Tibial nerve (tissue), 4 donors: ENCODE measurements at regions not wholly inside any gene's neighbourhood (a gene's known extent, or its start where the extent isn't known, plus 50 kb on each side); places are given as distances from the start of the nearest gene placed in this dataset.

Experiments used
- DNase-seq, 2 donors: peaks; one replicate each; pipeline ENCODE4 v3.0.0-alpha.2; 2019; ENCODE audit warnings: low spot score in 2 of 2
- H3K27ac ChIP-seq, 4 donors: fragments of 200-600 bp; sonication (generic) in 3 of 4; one replicate each; pipeline ENCODE4 v1.5.1; 2017 to 2019; ENCODE audit warnings: mild to moderate bottlenecking in 1 of 4
- H3K27me3 ChIP-seq, 2 donors: fragments of 200-600 bp; sonication (generic) in 1 of 2; one replicate each; pipeline versions ENCODE4 v1.5.1 to v1.6.0; 2017 to 2019
- H3K36me3 ChIP-seq, 3 donors: fragments of 200-600 bp; sonication (generic); one replicate each; pipeline ENCODE4 v1.5.1; 2018 to 2019
- H3K4me1 ChIP-seq, 4 donors: fragments of 200-600 bp; sonication (generic) in 3 of 4; one replicate each; pipeline ENCODE4 v1.5.1; 2017 to 2019
- H3K4me3 ChIP-seq, 4 donors: fragments of 200-600 bp; sonication (generic) in 3 of 4; one replicate each; pipeline ENCODE4 v1.5.1; 2017 to 2019; ENCODE audit warnings: mild to moderate bottlenecking in 1 of 4, moderate library complexity in 1 of 4
- H3K9me3 ChIP-seq, 4 donors: fragments of 200-600 bp; sonication (generic) in 3 of 4; one replicate each; pipeline ENCODE4 v1.5.1; 2017 to 2019
- CTCF ChIP-seq, 5 experiments: fragments of 200-600 bp in 3 of 5; fragments of 450-650 bp in 2 of 5; sonication (generic) in 3 of 5; IDR thresholded peaks; one replicate each; pipeline ENCODE4 v1.5.1; 2016 to 2019; ENCODE audit warnings: antibody characterized with exemption in 5 of 5, mild to moderate bottlenecking in 3 of 5, moderate library complexity in 2 of 5
- EP300 ChIP-seq, 2 donors: sonication (generic); formaldehyde crosslinking; IDR thresholded peaks; one replicate each; pipeline ENCODE4 v1.6.1; 2017; ENCODE audit warnings: antibody characterized with exemption in 2 of 2, mild to moderate bottlenecking in 1 of 2
- POLR2A ChIP-seq, 2 donors: fragments of 450-650 bp; IDR thresholded peaks; one replicate each; pipeline ENCODE4 v1.6.1; 2017; ENCODE audit warnings: antibody characterized with exemption in 2 of 2, mild to moderate bottlenecking in 2 of 2, moderate library complexity in 2 of 2
- WGBS, 2 donors: methylation state at CpG; one replicate each; pipeline ENCODE4 v1.1.5; 2018; 5-methylcytosine and 5-hydroxymethylcytosine counted together

DNA sequence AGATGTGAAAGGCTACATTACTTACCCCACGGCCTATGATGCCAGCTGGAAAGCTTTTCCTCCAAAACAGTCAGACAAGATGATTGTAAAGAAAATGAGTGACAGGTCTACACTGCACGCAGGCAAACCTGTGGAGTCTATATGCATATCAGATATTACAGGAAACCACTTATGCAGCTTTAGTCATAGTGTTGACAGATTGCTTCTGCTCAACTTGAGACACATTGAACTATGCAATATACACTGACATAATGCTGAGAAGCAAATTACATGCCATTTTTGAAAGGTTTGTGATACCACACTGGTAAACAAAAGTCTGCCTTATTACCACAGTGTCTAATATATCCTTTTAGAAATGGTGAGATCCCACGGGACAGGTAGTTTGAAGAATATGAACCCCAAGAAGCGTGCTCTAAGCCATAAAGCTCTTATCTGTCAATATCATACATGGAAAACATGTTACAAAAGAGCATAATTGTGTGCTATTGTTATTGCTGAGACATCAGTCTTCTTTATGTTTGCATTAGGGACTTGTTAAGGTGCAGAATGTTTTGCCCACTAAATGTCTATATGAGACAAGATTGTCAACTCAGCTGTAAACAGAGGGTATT lies 1835.8 kb upstream of the TENM3 start:
- H3K27ac ChIP-seq = no peak overlapping the region
- 85 to 87% methylated on average over 4 of the region's 4 CpGs for WGBS, 2 donors
- no peaks in the 10 kb centered on the region for H3K36me3 ChIP-seq
- DNase-seq = no peak
- no peaks in the 10 kb centered on the region for H3K4me1 ChIP-seq
- H3K4me3 ChIP-seq = no peak overlapping the region
- H3K9me3 ChIP-seq = peaks cover 0 to 4% (median 0%) of the 10 kb centered on the region in 4 donors
- H3K27me3 ChIP-seq = no peaks in the 10 kb centered on the region
- TF ChIP-seq EP300 (IDR thresholded peaks at IDR 0.05) (no peak), CTCF (IDR thresholded peaks at IDR 0.05) (no peak), POLR2A (IDR thresholded peaks at IDR 0.05) (no peak)

DNA sequence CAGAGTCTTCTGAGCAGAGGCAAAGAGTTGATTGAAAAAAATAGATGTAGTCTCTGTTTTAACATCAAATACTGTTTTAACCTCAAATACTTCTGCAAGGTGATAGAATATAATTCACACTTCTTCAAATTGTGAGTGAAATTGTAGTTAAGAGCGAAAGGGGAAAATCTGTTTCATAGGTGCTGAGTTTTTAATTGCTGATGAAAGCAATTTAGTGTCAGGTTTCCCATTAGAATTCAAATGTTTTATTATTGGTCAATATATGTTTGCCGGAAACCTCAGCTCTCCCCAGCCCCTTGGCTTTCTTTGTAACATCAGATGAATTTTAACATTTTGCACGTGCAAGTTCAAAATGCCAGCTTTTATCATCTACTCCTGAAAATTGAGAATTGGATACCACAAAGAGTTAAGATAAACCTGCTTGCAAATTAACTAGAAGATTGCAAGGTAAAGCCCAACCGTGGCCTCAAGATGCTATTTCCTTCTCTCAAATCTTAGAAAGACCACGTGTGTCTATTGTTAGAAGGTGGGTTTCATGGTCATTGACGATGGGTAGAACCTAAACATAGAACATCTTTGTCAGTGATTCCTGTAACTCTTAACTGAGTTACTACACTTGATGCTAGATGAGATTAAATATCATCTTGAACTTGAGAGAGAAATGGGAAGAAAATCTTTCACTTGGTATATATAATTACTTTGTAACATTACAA lies 1824.2 kb upstream of the TENM3 start:
- H3K4me1 ChIP-seq = no peaks in the 10 kb centered on the region

GRCh38 chr4:180422989-180423711 lies 1820.1 kb upstream of the TENM3 start:
- DNase-seq = no peak
- H3K27me3 ChIP-seq = no peaks in the 10 kb centered on the region
- H3K4me3 ChIP-seq = no peak overlapping the region
- H3K4me1 ChIP-seq = no peaks in the 10 kb centered on the region
- no peaks in the 10 kb centered on the region for H3K9me3 ChIP-seq
- no peak overlapping the region for H3K27ac ChIP-seq
- no peaks in the 10 kb centered on the region for H3K36me3 ChIP-seq
- 63 to 72% methylated on average over 5 of the region's 5 CpGs for WGBS, 2 donors
- no peak for TF ChIP-seq EP300 (IDR thresholded peaks at IDR 0.05)
- no peak for TF ChIP-seq CTCF (IDR thresholded peaks at IDR 0.05)
- no peak for TF ChIP-seq POLR2A (IDR thresholded peaks at IDR 0.05)

More for the DNA sequence above, 1824.2 kb upstream of the TENM3 start:
- no peak for TF ChIP-seq CTCF (IDR thresholded peaks at IDR 0.05)
- TF ChIP-seq EP300 (IDR thresholded peaks at IDR 0.05) = no peak
- TF ChIP-seq POLR2A (IDR thresholded peaks at IDR 0.05) = no peak
- Histone ChIP-seq H3K36me3 (no peaks in the 10 kb centered on the region), H3K27me3 (no peaks in the 10 kb centered on the region), H3K9me3 (no peaks in the 10 kb centered on the region), H3K27ac (no peak overlapping the region), H3K4me3 (no peak overlapping the region)
- WGBS, 2 donors = 66 to 72% methylated on average over 6 of the region's 6 CpGs
- DNase-seq = no peak

GRCh38 chr4:180423712-180424057 lies 1819.5 kb upstream of the TENM3 start:
- TF ChIP-seq POLR2A (IDR thresholded peaks at IDR 0.05) (no peak), EP300 (IDR thresholded peaks at IDR 0.05) (no peak), CTCF (IDR thresholded peaks at IDR 0.05) (no peak)

GRCh38 chr4:180426938-180427337 lies 1816.3 kb upstream of the TENM3 start:
- TF ChIP-seq EP300 (IDR thresholded peaks at IDR 0.05) (no peak), CTCF (IDR thresholded peaks at IDR 0.05) (no peak), POLR2A (IDR thresholded peaks at IDR 0.05) (no peak)
- no peaks in the 10 kb centered on the region for H3K4me1 ChIP-seq
- H3K36me3 ChIP-seq = no peaks in the 10 kb centered on the region

More at GRCh38 chr4:180423712-180424057, 1819.5 kb upstream of the TENM3 start:
- Histone ChIP-seq H3K4me3 (no peak overlapping the region), H3K9me3 (no peaks in the 10 kb centered on the region), H3K4me1 (no peaks in the 10 kb centered on the region), H3K27me3 (no peaks in the 10 kb centered on the region), H3K27ac (no peak overlapping the region), H3K36me3 (no peaks in the 10 kb centered on the region)
- 73 to 76% methylated on average over 4 of the region's 4 CpGs for WGBS, 2 donors
- DNase-seq = no peak

More at GRCh38 chr4:180426938-180427337, 1816.3 kb upstream of the TENM3 start:
- Histone ChIP-seq H3K9me3 (no peaks in the 10 kb centered on the region), H3K27ac (no peak overlapping the region), H3K4me3 (no peak overlapping the region), H3K27me3 (no peaks in the 10 kb centered on the region)
- no peak for DNase-seq
- 93 to 98% methylated on average over 3 of the region's 3 CpGs for WGBS, 2 donors
